ENCODE measurements at regions not wholly inside any gene's neighbourhood (a gene's known extent, or its start where the extent isn't known, plus 50 kb on each side); places are given as distances from the start of the nearest gene placed in this dataset.
A peak's percentile ranks its signal among the peaks of the same experiment; 100 is the strongest.

DNA sequence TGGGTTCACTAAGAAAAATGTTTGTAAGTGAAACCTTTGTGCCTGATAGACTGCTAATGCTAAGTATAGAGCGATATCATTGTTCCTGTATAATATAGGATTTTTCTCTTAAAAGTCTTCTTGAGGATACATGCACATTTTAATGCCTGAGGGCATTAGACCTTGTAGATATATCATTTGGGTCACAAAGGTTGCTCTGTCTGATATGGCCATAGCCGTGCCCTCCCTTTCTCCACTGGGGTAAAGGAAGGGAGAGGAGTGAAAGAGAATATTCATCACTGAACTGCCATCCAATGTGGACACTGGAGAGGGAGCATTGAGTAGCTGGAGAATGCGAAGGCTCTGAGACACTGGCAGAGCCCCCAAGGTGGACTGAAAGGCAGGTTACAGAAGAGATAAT, 442.2 kb upstream of the SPTLC3 start:
- Histone ChIP-seq H3K56ac (ENCODE audit: insufficient read length, low read depth, low read length) (no peak overlapping the region), H2BK5ac (ENCODE audit: insufficient read length, low read length) (no peak overlapping the region), H3K9ac (ENCODE audit: extremely low read depth, insufficient read length, low read length) (no peak overlapping the region), H2BK12ac (ENCODE audit: insufficient read length, low read depth, low read length) (no peak overlapping the region), H3K18ac (ENCODE audit: insufficient read length, low read depth, low read length) (peak overlapping the region; percentile 64), H2AFZ (ENCODE audit: low read length) (no peak overlapping the region), H3K23ac (ENCODE audit: insufficient read length, low read depth, low read length) (no peak overlapping the region), H2AK5ac (ENCODE audit: insufficient read length, low read length) (no peak overlapping the region), H2BK15ac (ENCODE audit: low read depth, low read length) (no peak overlapping the region), H4K91ac (ENCODE audit: insufficient read length, low read depth, low read length) (no peak overlapping the region), H3K27ac (ENCODE audit: insufficient read length, low read depth, low read length) (no peak overlapping the region), H3K23me2 (ENCODE audit: insufficient read length, low read depth, low read length, poor library complexity, severe bottlenecking) (no peaks in the 10 kb centered on the region), H4K8ac (replicated peaks; ENCODE audit: insufficient read length, low read depth, low read length) (no peak overlapping the region), H2BK120ac (ENCODE audit: low read depth, low read length, poor library complexity, severe bottlenecking) (no peak overlapping the region), H3K79me1 (ENCODE audit: insufficient read depth, low read depth, low read length, poor library complexity, severe bottlenecking) (no peaks in the 10 kb centered on the region), H3K9me3 (ENCODE audit: control insufficient read depth, low read depth, low read length) (no peaks in the 10 kb centered on the region), H3K4ac (ENCODE audit: low read depth, low read length) (no peak overlapping the region), H3K14ac (ENCODE audit: insufficient read depth, low read length) (no peak overlapping the region), H3K27me3 (ENCODE audit: insufficient read depth, low read length) (no peaks in the 10 kb centered on the region), H3K79me2 (ENCODE audit: insufficient read depth, low read length) (no peaks in the 10 kb centered on the region), H4K5ac (ENCODE audit: insufficient read length, low read depth, low read length) (no peak overlapping the region), H4K20me1 (ENCODE audit: control insufficient read depth, insufficient read depth, insufficient read length) (no peaks in the 10 kb centered on the region), H3K4me1 (ENCODE audit: insufficient read depth, low read length) (no peaks in the 10 kb centered on the region), H3K4me2 (ENCODE audit: insufficient read depth, insufficient read length, low read length) (no peak overlapping the region), H2BK20ac (ENCODE audit: low read depth, low read length, poor library complexity, severe bottlenecking) (no peak overlapping the region), H3T11ph (ENCODE audit: low read length) (no peak overlapping the region)
- TF ChIP-seq, protein P1, sequence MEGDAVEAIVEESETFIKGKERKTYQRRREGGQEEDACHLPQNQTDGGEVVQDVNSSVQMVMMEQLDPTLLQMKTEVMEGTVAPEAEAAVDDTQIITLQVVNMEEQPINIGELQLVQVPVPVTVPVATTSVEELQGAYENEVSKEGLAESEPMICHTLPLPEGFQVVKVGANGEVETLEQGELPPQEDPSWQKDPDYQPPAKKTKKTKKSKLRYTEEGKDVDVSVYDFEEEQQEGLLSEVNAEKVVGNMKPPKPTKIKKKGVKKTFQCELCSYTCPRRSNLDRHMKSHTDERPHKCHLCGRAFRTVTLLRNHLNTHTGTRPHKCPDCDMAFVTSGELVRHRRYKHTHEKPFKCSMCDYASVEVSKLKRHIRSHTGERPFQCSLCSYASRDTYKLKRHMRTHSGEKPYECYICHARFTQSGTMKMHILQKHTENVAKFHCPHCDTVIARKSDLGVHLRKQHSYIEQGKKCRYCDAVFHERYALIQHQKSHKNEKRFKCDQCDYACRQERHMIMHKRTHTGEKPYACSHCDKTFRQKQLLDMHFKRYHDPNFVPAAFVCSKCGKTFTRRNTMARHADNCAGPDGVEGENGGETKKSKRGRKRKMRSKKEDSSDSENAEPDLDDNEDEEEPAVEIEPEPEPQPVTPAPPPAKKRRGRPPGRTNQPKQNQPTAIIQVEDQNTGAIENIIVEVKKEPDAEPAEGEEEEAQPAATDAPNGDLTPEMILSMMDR (conservative IDR thresholded peaks at IDR 0.05): no peak
- peaks cover 0 to 2% (median 0%) of the 10 kb centered on the region in 3 experiments; a peak in 3 of 7 replicates for H3K36me3 Mint-ChIP-seq (ENCODE audit: insufficient read depth in 1 of 3, low read depth in 3 of 3)
- peaks cover 4 to 9% of the 10 kb centered on the region in 2 experiments for H3K9me3 Mint-ChIP-seq
- no peak overlapping the region for H3K27ac Mint-ChIP-seq
- no peaks in the 10 kb centered on the region for H3K27me3 Mint-ChIP-seq (ENCODE audit: low read depth)
- no peak overlapping the region for H3K4me3 Mint-ChIP-seq
- 0 out of 4 replicates have a peak, but pooled peaks cover 0 to 2% of the 10 kb centered on the region in 2 experiments for H3K4me1 Mint-ChIP-seq
- WGBS (ENCODE audit: extremely low coverage, insufficient read length, low lambda C conversion rate): no CpG with 5 or more reads among the region's 3 CpGs
- DNase-seq: no peak
